ENCODE measurements at regions not wholly inside any gene's neighbourhood (a gene's known extent, or its start where the extent isn't known, plus 50 kb on each side); places are given as distances from the start of the nearest gene placed in this dataset.

DNA sequence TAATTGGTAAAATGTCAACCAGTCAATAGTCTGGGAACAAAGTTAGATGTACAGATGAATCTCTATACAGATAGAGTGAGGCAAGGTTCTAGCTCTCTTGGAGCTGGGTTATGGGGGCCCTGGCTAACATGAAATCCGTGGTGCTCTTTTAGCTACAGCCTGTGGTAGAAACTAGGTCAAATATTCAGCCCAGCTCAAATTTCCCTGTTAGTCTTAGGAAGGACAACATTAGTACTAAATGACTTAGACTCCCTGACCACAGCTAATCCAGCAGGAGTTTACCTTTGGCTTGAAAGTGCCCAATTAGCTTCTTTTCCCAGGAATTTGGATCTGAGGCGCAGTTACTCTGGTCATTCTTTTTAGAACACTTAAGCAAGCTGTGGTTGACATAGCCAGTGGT, 170.5 kb downstream of the DMRTA1 start:
- TF ChIP-seq EZH2 (IDR thresholded peaks at IDR 0.05; ENCODE audit: low read length) = no peak
- TF ChIP-seq, protein P1, sequence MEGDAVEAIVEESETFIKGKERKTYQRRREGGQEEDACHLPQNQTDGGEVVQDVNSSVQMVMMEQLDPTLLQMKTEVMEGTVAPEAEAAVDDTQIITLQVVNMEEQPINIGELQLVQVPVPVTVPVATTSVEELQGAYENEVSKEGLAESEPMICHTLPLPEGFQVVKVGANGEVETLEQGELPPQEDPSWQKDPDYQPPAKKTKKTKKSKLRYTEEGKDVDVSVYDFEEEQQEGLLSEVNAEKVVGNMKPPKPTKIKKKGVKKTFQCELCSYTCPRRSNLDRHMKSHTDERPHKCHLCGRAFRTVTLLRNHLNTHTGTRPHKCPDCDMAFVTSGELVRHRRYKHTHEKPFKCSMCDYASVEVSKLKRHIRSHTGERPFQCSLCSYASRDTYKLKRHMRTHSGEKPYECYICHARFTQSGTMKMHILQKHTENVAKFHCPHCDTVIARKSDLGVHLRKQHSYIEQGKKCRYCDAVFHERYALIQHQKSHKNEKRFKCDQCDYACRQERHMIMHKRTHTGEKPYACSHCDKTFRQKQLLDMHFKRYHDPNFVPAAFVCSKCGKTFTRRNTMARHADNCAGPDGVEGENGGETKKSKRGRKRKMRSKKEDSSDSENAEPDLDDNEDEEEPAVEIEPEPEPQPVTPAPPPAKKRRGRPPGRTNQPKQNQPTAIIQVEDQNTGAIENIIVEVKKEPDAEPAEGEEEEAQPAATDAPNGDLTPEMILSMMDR (optimal IDR thresholded peaks at IDR 0.05 in 1 of 3, IDR thresholded peaks at IDR 0.05 in 1 of 3, conservative IDR thresholded peaks at IDR 0.05 in 1 of 3; ENCODE audit: extremely low read depth in 1 of 3, insufficient read depth in 2 of 3, low read length in 3 of 3) = no peak
